ENCODE measurements at regions not wholly inside any gene's neighbourhood (a gene's known extent, or its start where the extent isn't known, plus 50 kb on each side); places are given as distances from the start of the nearest gene placed in this dataset.

GRCh38 chr5:116389601-116390000 is 185.0 kb downstream of the SEMA6A start:
- H3K27me3 ChIP-seq (ENCODE audit: insufficient read depth, poor library complexity, severe bottlenecking): no peaks in the 10 kb centered on the region
- no peak for DNase-seq (ENCODE audit: low read depth in 1 of 2, low spot score in 1 of 2)
- no peak for TF ChIP-seq CTCF (IDR thresholded peaks at IDR 0.05; ENCODE audit: insufficient read depth, low read length)
- TF ChIP-seq REST (IDR thresholded peaks at IDR 0.05; ENCODE audit: insufficient replicate concordance, low read depth): no peak
- no peak for TF ChIP-seq SPI1 (IDR thresholded peaks at IDR 0.05; ENCODE audit: borderline replicate concordance, low read depth)
- TF ChIP-seq POLR2AphosphoS5 (IDR thresholded peaks at IDR 0.05; ENCODE audit: low read depth): no peak
- TF ChIP-seq GABPA (IDR thresholded peaks at IDR 0.05; ENCODE audit: low read depth): no peak
- H3K4me3 ChIP-seq (replicated peaks; ENCODE audit: insufficient read depth, low read length): no peak overlapping the region
- H3K27ac ChIP-seq (replicated peaks): no peak overlapping the region

GRCh38 chr5:116388564-116389258 is 185.9 kb downstream of the SEMA6A start:
- Histone ChIP-seq H3K27me3 (ENCODE audit: insufficient read depth, poor library complexity, severe bottlenecking) (no peaks in the 10 kb centered on the region), H3K27ac (replicated peaks) (no peak overlapping the region), H3K4me3 (replicated peaks; ENCODE audit: insufficient read depth, low read length) (no peak overlapping the region)
- no peak for TF ChIP-seq REST (IDR thresholded peaks at IDR 0.05; ENCODE audit: insufficient replicate concordance, low read depth)
- no peak for TF ChIP-seq GABPA (IDR thresholded peaks at IDR 0.05; ENCODE audit: low read depth)
- TF ChIP-seq SPI1 (IDR thresholded peaks at IDR 0.05; ENCODE audit: borderline replicate concordance, low read depth): no peak
- no peak for TF ChIP-seq CTCF (IDR thresholded peaks at IDR 0.05; ENCODE audit: insufficient read depth, low read length)
- no peak for TF ChIP-seq POLR2AphosphoS5 (IDR thresholded peaks at IDR 0.05; ENCODE audit: low read depth)
- DNase-seq (ENCODE audit: low read depth in 1 of 2, low spot score in 1 of 2): no peak

- no peak for TF ChIP-seq CTCF (IDR thresholded peaks at IDR 0.05; ENCODE audit: insufficient read depth, low read length)
- Histone ChIP-seq H3K27me3 (ENCODE audit: insufficient read depth, poor library complexity, severe bottlenecking) (no peaks in the 10 kb centered on the region), H3K27ac (replicated peaks) (no peak overlapping the region), H3K4me3 (replicated peaks; ENCODE audit: insufficient read depth, low read length) (no peak overlapping the region)
- no peak for DNase-seq (ENCODE audit: low read depth in 1 of 2, low spot score in 1 of 2)
These were observed 186.9 kb downstream of the SEMA6A start for GRCh38 chr5:116387738-116388137.

- TF ChIP-seq SPI1 (IDR thresholded peaks at IDR 0.05; ENCODE audit: borderline replicate concordance, low read depth) (no peak), POLR2AphosphoS5 (IDR thresholded peaks at IDR 0.05; ENCODE audit: low read depth) (no peak), CTCF (IDR thresholded peaks at IDR 0.05; ENCODE audit: insufficient read depth, low read length) (no peak), REST (IDR thresholded peaks at IDR 0.05; ENCODE audit: insufficient replicate concordance, low read depth) (no peak), GABPA (IDR thresholded peaks at IDR 0.05; ENCODE audit: low read depth) (no peak)
- no peak overlapping the region for H3K27ac ChIP-seq (replicated peaks)
These were observed 188.0 kb downstream of the SEMA6A start for GRCh38 chr5:116386633-116387032.

More at GRCh38 chr5:116386633-116387032, 188.0 kb downstream of the SEMA6A start:
- Histone ChIP-seq H3K4me3 (replicated peaks; ENCODE audit: insufficient read depth, low read length) (no peak overlapping the region), H3K27me3 (ENCODE audit: insufficient read depth, poor library complexity, severe bottlenecking) (no peaks in the 10 kb centered on the region)
- no peak for DNase-seq (ENCODE audit: low read depth in 1 of 2, low spot score in 1 of 2)

Measured in HL-60 (cell line).